Stimulated activated CD4-positive, alpha-beta T cell treated with anti-CD3 and anti-CD28 coated beads, Interleukin-1b, Interleukin-23, amount 100 ng/mL, for 48 hours (primary cell): ENCODE measurements at regions not wholly inside any gene's neighbourhood (a gene's known extent, or its start where the extent isn't known, plus 50 kb on each side); places are given as distances from the start of the nearest gene placed in this dataset.

ENCODE experiments used
- DNase-seq: peaks from one replicate; pipeline ENCODE4 v3.0.0-alpha.2; 2020

DNA sequence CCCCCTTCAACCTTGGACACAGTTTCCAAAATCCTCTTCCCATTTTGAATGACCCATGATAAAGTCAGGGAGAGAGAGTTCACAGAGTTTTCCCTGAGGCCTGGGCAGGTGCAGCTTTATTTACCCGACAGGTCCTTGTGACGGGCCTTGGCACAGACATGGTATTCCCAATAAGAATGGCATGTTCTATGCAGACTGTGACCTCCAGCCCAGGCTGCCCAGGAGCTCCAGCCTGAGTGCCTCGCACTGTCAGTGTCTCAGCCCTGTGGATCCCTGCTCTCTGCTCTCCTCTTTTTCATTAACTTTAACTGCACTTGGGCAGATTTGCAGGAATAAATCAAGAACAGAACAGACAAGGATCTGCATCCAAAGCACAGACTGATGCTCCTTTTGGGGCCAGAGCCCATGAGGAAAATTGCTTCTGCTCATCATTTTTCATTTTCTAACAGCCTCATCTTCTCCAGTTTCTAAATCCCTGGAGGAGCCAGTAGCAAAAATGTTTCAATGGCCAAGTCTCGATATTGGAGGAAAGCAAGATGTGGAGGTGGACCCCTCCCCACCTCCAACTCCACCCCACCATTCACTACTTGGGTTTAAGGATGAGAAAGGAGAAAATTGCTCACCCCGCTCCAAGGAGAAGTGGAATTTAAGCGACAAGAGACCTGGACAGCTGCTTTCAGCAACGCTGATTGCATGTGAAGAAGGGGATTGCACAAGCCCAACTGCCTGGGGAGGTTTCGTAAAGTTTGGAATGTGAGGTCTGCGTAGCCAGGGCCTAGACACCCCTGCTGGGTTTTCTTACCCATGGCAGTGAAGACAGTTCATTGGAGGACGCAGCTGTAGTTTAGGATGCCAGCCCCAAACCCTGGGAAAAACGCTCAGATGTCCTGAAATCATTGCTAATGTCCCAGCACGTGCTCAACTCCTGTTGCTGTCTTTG is 225.9 kb downstream of the WDR11 start:
- no peak for DNase-seq

- no peak for DNase-seq
These were observed 226.9 kb downstream of the WDR11 start for GRCh38 chr10:121078036-121078435.

DNA sequence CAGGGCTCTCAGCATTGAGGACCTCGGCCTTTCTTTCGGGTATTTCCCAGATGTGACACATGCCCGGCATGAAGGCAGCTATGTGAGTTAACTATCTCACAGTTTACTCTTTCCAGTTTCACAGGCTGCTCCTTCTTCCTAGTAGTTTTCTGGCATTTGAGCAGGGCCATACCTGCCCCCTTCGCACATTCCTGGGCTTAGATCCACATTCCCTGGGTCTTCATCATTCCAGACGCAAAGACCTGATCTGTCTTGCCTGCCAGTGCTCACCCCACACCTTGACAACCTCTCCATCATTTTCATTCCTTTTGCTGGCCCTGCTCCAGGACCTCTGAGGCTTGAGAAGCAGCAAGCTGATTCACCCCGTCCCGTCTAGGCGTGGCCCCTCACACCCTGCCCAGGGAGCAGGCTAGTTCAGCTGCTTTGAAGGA is 227.5 kb downstream of the WDR11 start:
- DNase-seq: no peak

DNA sequence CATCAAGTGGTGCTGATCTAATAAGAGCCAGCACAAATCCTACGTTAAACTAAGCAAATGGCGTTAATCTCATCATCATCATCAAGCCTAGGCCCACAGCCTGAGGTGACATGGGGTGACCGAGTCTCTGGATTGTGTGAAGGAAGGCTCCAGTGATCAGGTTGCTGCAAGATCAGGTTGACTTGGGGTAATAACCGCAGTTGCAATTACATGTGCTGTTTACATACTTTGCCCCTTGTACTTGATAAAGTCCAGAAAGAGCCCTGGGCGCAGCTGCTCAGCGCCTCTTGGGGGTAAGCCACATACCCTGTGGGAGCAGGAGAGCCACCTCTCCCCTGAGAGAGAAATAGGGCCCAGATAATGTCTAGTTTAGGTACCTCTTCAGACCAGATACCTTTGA is 228.1 kb downstream of the WDR11 start:
- DNase-seq: no peak

DNA sequence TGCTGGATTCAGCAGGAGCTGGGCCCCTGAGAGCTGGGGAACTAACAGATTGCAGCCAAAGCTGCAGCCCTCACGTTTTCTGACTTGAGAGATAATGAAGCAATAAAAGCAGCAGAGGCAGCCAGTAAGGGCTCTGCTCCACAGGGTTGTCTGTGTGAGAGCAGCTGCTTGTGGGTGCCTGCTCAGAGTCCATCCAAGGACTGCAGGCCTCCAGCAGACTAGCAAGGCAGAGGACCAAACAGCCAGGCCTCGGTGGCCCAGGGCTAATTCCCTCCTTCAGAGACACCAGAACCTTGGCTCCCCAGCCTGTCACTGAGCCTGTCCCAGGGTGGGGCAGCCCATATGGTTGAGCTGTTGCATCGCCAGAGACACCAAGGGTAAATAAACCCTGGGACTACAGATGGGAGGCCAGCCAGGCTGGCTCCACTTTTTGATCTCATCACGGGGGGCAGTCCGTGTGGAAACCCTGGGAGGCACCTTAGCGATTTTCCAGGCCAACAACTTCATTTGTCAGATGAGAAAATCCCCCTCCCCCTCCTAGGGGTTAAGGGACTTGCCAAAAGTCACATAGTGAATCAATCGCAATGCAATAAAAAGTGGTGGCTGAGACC is 229.2 kb downstream of the WDR11 start:
- no peak for DNase-seq

- DNase-seq: no peak
These were observed 230.1 kb downstream of the WDR11 start for GRCh38 chr10:121081306-121081705.

GRCh38 chr10:121082984-121083383 is 231.8 kb downstream of the WDR11 start:
- no peak for DNase-seq

DNA sequence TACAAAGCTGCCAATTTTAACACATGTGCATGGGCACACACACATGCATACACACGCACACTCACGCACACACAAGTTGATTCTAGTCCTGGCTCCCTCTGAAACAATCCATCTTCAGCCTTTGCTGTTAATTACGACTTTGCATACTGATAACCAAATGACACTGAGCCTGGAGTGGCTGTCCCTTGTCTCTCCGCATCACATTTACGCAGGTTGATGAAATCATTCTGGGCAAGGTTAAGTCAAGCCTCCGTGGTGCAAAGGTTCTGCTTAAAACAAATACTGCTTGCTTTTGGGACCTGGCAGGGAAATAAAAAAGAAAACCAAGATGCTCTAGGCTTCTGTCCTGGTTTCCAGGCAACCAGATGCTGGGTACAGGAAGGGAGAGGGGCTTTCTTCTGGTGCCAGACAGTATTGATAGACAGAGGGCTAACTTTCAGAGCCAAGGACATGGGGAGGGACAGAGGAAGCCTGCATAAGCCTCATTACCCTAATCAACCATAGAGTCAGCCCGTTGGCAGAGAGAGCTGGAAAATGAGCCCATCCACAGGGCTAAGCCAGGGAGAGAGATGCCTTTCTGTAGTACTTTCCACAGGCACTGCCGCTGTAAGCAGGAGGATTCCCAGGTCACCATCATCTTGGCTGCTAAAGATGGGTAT is 233.0 kb downstream of the WDR11 start:
- no peak for DNase-seq

- DNase-seq: no peak
These were observed 233.5 kb downstream of the WDR11 start for GRCh38 chr10:121084675-121085070.

DNA sequence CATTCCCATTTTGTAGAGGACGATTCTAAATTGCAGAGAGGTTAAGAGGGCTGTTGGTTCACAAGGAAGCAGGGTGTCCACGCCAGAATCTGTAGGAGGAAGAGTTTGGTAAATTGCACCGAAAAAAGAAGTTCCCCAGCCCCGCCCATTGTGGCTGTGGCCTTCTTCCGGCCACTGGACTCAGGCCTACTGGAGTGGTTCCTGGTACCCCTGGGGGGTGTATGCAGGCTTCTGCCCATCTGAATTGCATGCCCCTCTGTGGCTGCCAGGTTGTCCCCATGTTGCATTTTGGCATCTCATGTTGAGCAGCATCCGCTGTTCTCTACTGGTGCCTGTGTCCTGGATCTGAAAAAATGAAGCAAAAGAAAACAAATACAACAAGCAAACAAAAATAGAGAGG is 234.2 kb downstream of the WDR11 start:
- no peak for DNase-seq

DNA sequence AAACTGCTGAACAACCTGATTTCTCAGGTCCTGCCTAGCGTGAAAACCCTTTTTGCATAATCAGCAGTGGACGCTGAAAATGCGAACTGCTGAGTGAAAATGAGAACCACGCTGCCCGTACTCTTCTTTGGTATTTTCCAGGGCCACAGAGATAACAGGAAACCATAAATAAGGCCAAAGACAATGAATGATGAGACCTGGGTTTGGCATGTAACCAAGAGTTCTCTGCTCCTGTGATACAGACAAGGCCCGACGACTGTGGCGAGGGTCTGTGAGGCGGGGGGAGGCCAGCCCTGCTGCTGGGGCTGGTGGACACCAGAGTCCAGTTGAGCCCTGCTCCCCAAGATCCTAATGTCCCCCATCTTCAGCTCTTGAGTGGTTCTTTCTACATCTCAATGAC is 236.0 kb downstream of the WDR11 start:
- no peak for DNase-seq

- no peak for DNase-seq
These were observed 236.5 kb downstream of the WDR11 start for GRCh38 chr10:121087688-121088087.

DNA sequence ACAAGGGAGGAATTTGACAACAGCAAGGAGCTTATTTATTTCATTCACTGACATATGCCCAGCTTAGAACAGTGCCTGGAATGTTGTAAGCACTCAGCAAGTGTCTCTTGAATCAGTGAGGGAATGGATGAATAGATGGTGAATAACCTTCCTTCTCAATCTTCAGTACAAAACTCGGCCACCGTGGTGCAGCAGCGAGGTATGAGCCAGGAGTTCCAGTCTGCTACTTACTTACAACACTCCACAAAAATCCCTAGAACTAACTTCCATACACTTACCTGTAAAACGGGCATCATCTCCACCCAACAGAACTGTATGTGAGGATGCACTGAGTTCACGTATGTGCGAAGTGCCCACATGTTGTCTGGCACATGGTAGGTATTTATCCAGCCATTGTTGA is 237.4 kb downstream of the WDR11 start:
- DNase-seq: no peak

DNA sequence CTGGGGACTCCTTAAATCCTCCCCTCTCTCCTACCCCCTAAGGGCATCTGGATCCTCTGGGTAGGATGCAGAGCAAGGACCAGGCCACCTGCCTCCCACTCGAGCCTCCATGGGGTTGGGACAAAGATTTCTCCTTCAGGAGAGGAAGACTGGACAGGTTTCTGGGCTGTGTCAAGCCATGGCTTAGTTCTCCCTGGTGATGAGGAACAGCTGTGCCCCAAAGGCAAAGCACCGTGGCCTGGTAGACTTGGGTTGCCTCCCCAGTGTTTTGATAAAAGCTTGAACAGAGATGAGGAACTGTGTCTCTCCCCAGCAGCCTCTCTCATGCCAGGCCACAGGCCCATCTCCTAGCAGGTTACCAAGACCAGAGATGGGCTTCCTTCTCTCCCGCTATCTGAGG is 238.3 kb downstream of the WDR11 start:
- DNase-seq: no peak

DNA sequence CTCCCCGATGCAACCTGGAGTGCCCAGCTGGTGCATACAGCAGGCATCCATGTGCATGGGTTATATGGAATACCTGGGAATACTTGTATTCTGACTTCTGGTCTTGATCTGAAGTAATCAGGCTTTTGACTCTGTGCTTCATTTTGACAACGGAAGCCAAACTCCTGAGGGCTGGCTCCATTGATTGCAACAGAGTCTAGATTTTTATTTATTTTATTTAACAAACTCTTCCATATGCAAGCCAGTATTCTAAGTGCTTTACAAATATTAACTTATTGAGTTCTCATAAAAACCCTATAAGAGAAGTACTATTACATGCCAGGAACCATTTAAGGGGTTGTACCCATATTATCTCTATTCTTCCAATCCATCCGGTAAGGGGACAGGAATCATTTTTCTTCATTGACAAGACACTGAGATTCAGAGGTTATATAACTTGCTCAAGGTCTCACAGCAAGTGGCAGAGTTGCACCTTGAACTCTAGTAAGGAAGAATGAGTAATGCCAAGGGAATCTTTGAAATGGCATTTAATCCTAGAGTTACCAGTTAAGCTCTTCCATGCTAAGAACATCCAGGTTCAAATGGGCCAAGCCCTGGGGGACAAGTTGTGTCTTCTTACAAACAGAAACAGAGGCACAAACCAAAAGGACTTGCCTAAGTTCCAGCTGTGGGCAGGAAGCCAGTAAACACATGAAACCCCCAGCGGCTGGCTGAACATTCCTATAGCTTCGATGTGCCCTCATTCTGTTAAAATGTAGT is 241.0 kb downstream of the WDR11 start:
- DNase-seq: no peak

DNA sequence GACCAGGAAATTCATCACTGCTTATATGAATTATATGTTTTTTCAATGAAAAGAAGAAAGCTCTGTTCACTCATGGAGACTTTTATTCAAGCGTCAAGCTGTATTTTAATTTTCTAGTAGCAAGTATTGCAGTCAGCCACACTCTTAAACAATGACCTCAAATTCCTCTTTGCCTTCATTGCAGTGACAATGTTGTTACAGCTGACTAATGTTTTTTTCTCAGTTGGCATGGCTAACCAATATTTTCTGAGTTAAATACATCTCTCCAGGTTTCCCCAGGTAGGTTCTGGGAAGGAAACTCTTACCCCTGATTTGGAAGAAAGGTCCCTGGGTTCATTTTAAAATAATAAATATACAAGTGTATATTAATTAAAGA is 241.5 kb downstream of the WDR11 start:
- DNase-seq: no peak

DNA sequence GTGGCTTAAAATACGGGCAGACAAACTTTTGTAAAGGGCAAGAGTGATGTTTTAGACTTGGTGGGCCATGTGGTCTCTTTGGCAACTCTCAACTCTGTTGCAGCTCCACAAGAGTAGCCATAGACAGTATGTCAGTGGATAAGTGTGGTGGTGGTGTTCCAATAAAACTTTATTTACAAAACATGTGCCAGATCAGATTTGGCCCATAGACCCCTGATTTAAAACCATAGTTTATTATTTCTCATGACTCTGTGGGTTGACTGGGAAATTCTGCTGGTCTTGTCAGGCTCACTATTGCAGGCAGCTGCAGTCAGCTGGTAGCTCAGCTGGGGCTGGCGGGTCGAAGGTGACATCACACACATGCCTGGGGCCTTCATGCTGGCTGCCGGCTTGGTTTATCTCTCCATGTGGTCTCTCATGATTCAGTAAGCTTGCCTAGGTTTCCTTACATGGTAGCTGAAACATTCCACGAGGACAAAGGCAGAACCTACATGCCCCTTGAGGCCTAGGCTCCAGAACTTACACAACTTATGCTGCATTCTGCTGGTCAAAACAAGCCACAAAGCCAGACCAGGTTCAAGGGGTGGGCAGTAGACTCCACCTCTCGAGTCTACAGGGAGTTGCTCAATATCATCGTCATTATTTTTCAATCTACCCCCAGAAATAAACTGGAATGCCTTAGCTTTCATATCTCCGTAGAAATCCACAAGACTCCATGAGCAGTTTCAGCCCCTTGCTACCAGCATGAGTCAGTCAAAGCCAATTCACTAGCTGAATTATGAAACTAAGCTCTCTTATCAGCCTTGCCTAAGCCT is 245.7 kb downstream of the WDR11 start:
- no peak for DNase-seq

DNA sequence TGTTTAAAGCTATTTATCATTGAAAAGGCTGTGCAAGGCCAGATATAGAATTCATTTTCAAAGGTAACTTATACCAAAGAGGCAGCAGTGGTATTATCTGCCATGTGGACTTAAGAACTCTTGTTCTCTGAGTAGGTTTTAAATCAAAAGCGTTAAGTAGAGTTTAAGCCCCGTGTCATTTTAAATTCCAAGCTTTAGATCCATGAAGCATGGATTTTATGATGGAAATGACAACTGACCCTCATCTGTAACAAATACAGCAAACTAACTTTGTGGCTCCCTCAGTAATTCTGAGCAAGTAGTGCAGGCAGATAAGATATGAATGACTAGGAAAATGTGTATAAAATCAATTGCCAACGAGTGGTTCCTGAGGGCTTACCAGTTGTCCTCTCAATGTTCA is 247.0 kb downstream of the WDR11 start:
- DNase-seq: no peak

DNA sequence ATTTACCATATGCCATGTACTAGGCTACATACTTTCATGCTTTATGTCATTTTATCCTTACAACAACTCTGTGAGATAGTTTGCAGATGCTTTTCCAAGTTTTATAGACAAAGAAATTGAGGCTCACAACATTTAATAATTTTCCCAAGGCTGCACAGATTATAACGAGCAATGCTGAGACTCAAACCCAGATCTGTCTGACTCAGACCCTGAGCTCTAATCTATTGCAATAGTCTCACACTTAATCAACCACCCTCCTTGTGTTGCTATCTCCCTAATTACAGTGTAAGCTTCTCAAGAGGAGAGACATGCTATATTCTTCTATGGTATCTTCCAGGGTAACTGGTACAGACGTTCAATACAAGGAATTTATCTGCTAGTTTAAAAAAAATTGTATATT is 247.6 kb downstream of the WDR11 start:
- no peak for DNase-seq

GRCh38 chr10:121099181-121099580 is 248.0 kb downstream of the WDR11 start:
- no peak for DNase-seq

DNA sequence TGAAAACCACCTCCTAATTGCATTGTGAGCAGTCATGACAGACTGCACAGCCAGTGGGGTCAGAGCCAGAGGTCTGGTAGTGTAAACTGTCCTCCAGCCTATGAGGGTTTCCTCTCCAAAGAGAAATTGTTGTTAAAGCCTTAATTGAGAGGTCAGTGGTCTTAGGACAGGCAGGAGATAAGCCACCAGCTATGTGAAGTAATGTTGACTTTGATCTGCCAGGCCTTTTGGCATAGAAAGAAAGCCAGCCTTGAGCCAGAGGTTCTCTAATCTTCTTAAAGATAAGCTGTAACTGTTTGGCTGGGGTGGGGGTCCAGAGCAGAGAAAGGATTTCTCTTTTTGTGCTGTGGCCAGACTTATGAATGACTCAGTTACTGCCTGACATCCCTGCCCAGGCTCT is 248.4 kb downstream of the WDR11 start:
- DNase-seq: no peak

DNA sequence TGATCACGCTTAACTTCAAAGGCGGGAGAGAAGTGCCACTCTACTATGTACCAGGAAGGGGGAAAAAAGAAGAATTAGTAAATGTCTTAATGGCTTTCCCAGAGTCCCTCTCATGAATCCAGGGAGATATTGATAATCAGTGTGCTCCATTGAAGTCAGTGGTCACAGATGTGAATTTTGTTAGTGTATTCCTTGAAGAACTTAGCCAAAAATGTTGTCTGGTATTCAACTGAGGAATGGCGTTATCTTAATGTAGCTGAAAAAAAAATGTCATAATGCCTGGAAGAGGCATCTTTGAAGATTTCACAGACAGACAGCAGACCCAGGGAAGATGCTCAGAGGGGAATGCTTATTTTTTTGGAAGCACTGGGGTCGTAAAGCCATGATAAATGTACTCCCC is 250.4 kb downstream of the WDR11 start:
- no peak for DNase-seq
